SK-N-SH (cell line): ENCODE measurements at regions not wholly inside any gene's neighbourhood (a gene's known extent, or its start where the extent isn't known, plus 50 kb on each side); places are given as distances from the start of the nearest gene placed in this dataset.

Experiments used
- CTCF ChIA-PET: fragments of 300-600, 350-600 bp; formaldehyde crosslinking; extraction: SDS; loops from one replicate; lab custom pipeline; 2021; lab: Yijun Ruan, JAX
- POLR2A ChIA-PET: fragments of 350-600 bp; sonication (Branson Sonifier 250); formaldehyde crosslinking; extraction: SDS; loops from one replicate; lab custom pipeline; 2020; ENCODE audit warnings: antibody characterized with exemption, inconsistent platforms; lab: Yijun Ruan, JAX
- DNase-seq: peaks from one replicate; pipeline ENCODE4 v3.0.0; 2012
- H2AFZ ChIP-seq: fragments of 200-600 bp; sonication (generic); 2 replicates; pipeline ENCODE4 v1.8.1; 2016; ENCODE audit warnings: antibody characterized with exemption, mild to moderate bottlenecking, low read depth
- H3F3A ChIP-seq: fragments of 200-600 bp; sonication (generic); replicated peaks from 2 replicates; pipeline ENCODE3; 2016; ENCODE audit warnings: antibody characterized with exemption, mild to moderate bottlenecking; ENCODE audit not compliant: insufficient read depth
- H3K27ac ChIP-seq, 2 experiments: fragments of 200-500 bp in 1 of 2; fragments of 200-600 bp in 1 of 2; sonication (Bioruptor generic) in 1 of 2; sonication (generic), shearing (Covaris generic) in 1 of 2; 2 replicates each; pipeline versions ENCODE4 v1.5.1 to v1.6.1; 2014 to 2016; ENCODE audit warnings: low read depth in 2 of 2, inconsistent platforms in 1 of 2, low read length in 1 of 2, mild to moderate bottlenecking in 1 of 2, mixed read lengths in 1 of 2
- H3K27me3 ChIP-seq: fragments of 200-600 bp; sonication (generic), shearing (Covaris generic); 2 replicates; pipeline ENCODE4 v1.6.1; 2016; ENCODE audit warnings: mixed run types; ENCODE audit not compliant: insufficient read depth
- H3K36me3 ChIP-seq, 2 experiments: fragments of 200-500 bp in 1 of 2; fragments of 200-600 bp in 1 of 2; sonication (Bioruptor generic) in 1 of 2; sonication (generic) in 1 of 2; replicated peaks in 1 of 2; 2 replicates each; pipeline versions ENCODE3 to v1.5.1; 2014 to 2016; ENCODE audit warnings: low read length in 1 of 2, mild to moderate bottlenecking in 1 of 2; ENCODE audit not compliant: insufficient read depth in 2 of 2, control insufficient read depth in 1 of 2
- H3K4me1 ChIP-seq, 2 experiments: fragments of 200-500 bp in 1 of 2; fragments of 200-600 bp in 1 of 2; sonication (Bioruptor generic) in 1 of 2; sonication (generic), shearing (Covaris generic) in 1 of 2; 2 replicates each; pipeline versions ENCODE4 v1.5.1 to v1.6.1; 2014 to 2016; ENCODE audit warnings: low read depth in 1 of 2, low read length in 1 of 2, mixed run types in 1 of 2; ENCODE audit not compliant: insufficient read depth in 2 of 2, control insufficient read depth in 1 of 2
- H3K4me2 ChIP-seq: fragments of 200-600 bp; sonication (generic), shearing (Covaris generic); 2 replicates; pipeline ENCODE4 v1.6.1; 2017; ENCODE audit warnings: mixed run types
- H3K4me3 ChIP-seq, 2 experiments: fragments of 200-500 bp in 1 of 2; fragments of 200-600 bp in 1 of 2; sonication (Bioruptor generic) in 1 of 2; sonication (generic), shearing (Covaris generic) in 1 of 2; 2 replicates each; pipeline versions ENCODE4 v1.5.1 to v1.8.1; 2014 to 2016; ENCODE audit warnings: low read depth in 2 of 2, inconsistent platforms in 1 of 2, low read length in 1 of 2, mild to moderate bottlenecking in 1 of 2, mixed read lengths in 1 of 2, moderate library complexity in 1 of 2
- H3K79me2 ChIP-seq: fragments of 200-600 bp; sonication (generic); 2 replicates; pipeline ENCODE4 v1.8.1; 2017; ENCODE audit warnings: mild to moderate bottlenecking; ENCODE audit not compliant: insufficient read depth
- H3K9ac ChIP-seq: fragments of 200-600 bp; sonication (generic); 2 replicates; pipeline ENCODE4 v1.6.1; 2017; ENCODE audit warnings: mixed run types
- H3K9me2 ChIP-seq: fragments of 200-600 bp; sonication (generic); 2 replicates; pipeline ENCODE4 v1.6.1; 2017; ENCODE audit warnings: mixed run types
- H3K9me3 ChIP-seq: fragments of 200-600 bp; sonication (generic); 2 replicates; pipeline ENCODE4 v1.6.1; 2017; ENCODE audit warnings: mixed run types, mild to moderate bottlenecking, moderate library complexity
- H4K20me1 ChIP-seq: fragments of 200-600 bp; sonication (generic); 2 replicates; pipeline ENCODE4 v1.6.1; 2017; ENCODE audit warnings: mild to moderate bottlenecking, mixed run types; ENCODE audit not compliant: insufficient read depth
- EZH2phosphoT487 ChIP-seq: fragments of 200-600 bp; sonication (generic); IDR thresholded peaks from 2 replicates; pipeline ENCODE4 v1.6.1; 2017; ENCODE audit warnings: low read depth, mixed run types, mild to moderate bottlenecking, antibody characterized with exemption, moderate library complexity, borderline replicate concordance
- FOXJ3 ChIP-seq: sonication (generic); formaldehyde crosslinking; IDR thresholded peaks from 2 replicates; pipeline ENCODE4 v1.5.1; 2020; ENCODE audit warnings: mild to moderate bottlenecking, missing genetic modification reagents
- FOXM1 ChIP-seq: IDR thresholded peaks from 2 replicates; pipeline ENCODE4 v1.4.0; 2012; ENCODE audit warnings: low read depth, mild to moderate bottlenecking
- GATA2 ChIP-seq: sonication (generic); formaldehyde crosslinking; IDR thresholded peaks from 2 replicates; pipeline ENCODE4 v1.5.0; 2020; ENCODE audit warnings: mild to moderate bottlenecking, missing genetic modification reagents
- MEF2A ChIP-seq: IDR thresholded peaks from 2 replicates; pipeline ENCODE4 v1.4.0; 2012; ENCODE audit warnings: low read depth, borderline replicate concordance
- NRF1 ChIP-seq: IDR thresholded peaks from 2 replicates; pipeline ENCODE4 v1.6.1; 2012; ENCODE audit warnings: low read depth, mild to moderate bottlenecking, low read length
- POLR2AphosphoS5 ChIP-seq: IDR thresholded peaks from 2 replicates; pipeline ENCODE4 v1.6.1; 2012; ENCODE audit warnings: low read depth, low read length
- RAD21 ChIP-seq: IDR thresholded peaks from 2 replicates; pipeline ENCODE4 v1.6.1; 2012; ENCODE audit warnings: mild to moderate bottlenecking, low read length
- RXRA ChIP-seq: IDR thresholded peaks from 2 replicates; pipeline ENCODE4 v1.4.0; 2012; ENCODE audit warnings: low read depth, mild to moderate bottlenecking, borderline replicate concordance
- SIN3A ChIP-seq: IDR thresholded peaks from 2 replicates; pipeline ENCODE4 v1.6.1; 2012; ENCODE audit warnings: low read depth, mild to moderate bottlenecking, low read length, moderate library complexity, borderline replicate concordance
- SMC3 ChIP-seq: IDR thresholded peaks from 2 replicates; pipeline ENCODE4 v1.6.1; 2012; ENCODE audit warnings: low read depth, low read length, improper control_type of control experiment
- TAF1 ChIP-seq: IDR thresholded peaks from 2 replicates; pipeline ENCODE4 v1.6.1; 2012; ENCODE audit warnings: low read depth, mild to moderate bottlenecking, low read length, moderate library complexity, borderline replicate concordance
- TCF12 ChIP-seq: IDR thresholded peaks from 2 replicates; pipeline ENCODE4 v1.4.0; 2012
- TEAD4 ChIP-seq: IDR thresholded peaks from 2 replicates; pipeline ENCODE4 v1.4.0; 2012; ENCODE audit warnings: mild to moderate bottlenecking, borderline replicate concordance; ENCODE audit not compliant: insufficient read depth
- YY1 ChIP-seq: IDR thresholded peaks from 2 replicates; pipeline ENCODE4 v1.4.0; 2012; ENCODE audit warnings: low read depth, mild to moderate bottlenecking
- WGBS: methylation state at CpG from one replicate; pipeline ENCODE4 v1.1.6; 2017; ENCODE audit warnings: low lambda C conversion rate; 5-methylcytosine and 5-hydroxymethylcytosine counted together
- TF ChIP-seq, protein P1 (sequence below): fragments of 150-350 bp; IDR thresholded peaks from 2 replicates; pipeline ENCODE4 v1.6.1; 2017; ENCODE audit warnings: antibody characterized with exemption, low read length, low read depth, borderline replicate concordance
- TF ChIP-seq, protein P2 (sequence below): IDR thresholded peaks from 2 replicates; pipeline ENCODE4 v1.4.0; 2012; ENCODE audit warnings: low read depth, borderline replicate concordance
- TF ChIP-seq, protein P3 (sequence below): IDR thresholded peaks from 2 replicates; pipeline ENCODE4; 2012

DNA sequence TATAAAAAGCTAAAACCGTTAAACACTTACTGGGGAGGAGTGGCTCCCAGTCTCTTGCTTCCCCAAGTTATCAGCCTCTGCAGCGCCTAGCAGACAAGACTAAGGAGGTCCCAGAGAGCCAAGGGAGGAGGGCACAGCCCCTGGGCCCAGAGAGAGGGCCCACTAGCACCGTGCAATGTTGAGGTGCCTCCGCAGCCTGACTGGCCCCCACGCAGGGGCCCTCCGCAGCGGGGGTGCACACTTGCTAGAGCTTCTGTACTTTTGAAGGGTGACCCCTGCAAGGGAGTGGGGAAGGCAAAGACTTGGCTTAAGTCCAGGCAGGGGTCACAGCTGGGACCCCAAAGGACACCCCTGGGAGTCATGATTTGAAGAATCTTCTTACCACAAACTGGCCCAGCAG is 98.0 kb downstream of the ADAMTS15 start:
- H4K20me1 ChIP-seq, result no peaks in the 10 kb centered on the region
- no peak overlapping the region for H2AFZ ChIP-seq
- no peaks in the 10 kb centered on the region for H3K27me3 ChIP-seq
- H3K4me1 ChIP-seq, result no peaks in the 10 kb centered on the region
- H3K9ac ChIP-seq, result no peak overlapping the region
- WGBS, result 66% methylated on average over 2 of the region's 7 CpGs
- H3K9me2 ChIP-seq, result no peaks in the 10 kb centered on the region
- no peak overlapping the region for H3K4me2 ChIP-seq
- H3K4me3 ChIP-seq, result no peak overlapping the region
- no peaks in the 10 kb centered on the region for H3K9me3 ChIP-seq
- no peaks in the 10 kb centered on the region for H3F3A ChIP-seq
- H3K79me2 ChIP-seq, result no peaks in the 10 kb centered on the region
- ChIA-PET CTCF (interaction anchor here (1.1 to 1.8 kb wide), 2 partner anchors 12 to 112 kb away, joined by 4 to 5 read pairs; no protein-coding TSS in a partner anchor), POLR2A (no interaction called here)
- DNase-seq, result no peak
- TF ChIP-seq, protein P1, sequence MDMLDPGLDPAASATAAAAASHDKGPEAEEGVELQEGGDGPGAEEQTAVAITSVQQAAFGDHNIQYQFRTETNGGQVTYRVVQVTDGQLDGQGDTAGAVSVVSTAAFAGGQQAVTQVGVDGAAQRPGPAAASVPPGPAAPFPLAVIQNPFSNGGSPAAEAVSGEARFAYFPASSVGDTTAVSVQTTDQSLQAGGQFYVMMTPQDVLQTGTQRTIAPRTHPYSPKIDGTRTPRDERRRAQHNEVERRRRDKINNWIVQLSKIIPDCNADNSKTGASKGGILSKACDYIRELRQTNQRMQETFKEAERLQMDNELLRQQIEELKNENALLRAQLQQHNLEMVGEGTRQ, result no peak
- TF ChIP-seq MEF2A (no peak), RXRA (no peak), NRF1 (no peak), TCF12 (no peak), SMC3 (no peak), FOXM1 (no peak), POLR2AphosphoS5 (no peak), RAD21 (no peak), TEAD4 (no peak), SIN3A (no peak), FOXJ3 (CRISPR knock-in tag) (no peak), EZH2phosphoT487 (no peak), TAF1 (no peak), YY1 (no peak), GATA2 (CRISPR knock-in tag) (no peak)
- TF ChIP-seq, protein P2, sequence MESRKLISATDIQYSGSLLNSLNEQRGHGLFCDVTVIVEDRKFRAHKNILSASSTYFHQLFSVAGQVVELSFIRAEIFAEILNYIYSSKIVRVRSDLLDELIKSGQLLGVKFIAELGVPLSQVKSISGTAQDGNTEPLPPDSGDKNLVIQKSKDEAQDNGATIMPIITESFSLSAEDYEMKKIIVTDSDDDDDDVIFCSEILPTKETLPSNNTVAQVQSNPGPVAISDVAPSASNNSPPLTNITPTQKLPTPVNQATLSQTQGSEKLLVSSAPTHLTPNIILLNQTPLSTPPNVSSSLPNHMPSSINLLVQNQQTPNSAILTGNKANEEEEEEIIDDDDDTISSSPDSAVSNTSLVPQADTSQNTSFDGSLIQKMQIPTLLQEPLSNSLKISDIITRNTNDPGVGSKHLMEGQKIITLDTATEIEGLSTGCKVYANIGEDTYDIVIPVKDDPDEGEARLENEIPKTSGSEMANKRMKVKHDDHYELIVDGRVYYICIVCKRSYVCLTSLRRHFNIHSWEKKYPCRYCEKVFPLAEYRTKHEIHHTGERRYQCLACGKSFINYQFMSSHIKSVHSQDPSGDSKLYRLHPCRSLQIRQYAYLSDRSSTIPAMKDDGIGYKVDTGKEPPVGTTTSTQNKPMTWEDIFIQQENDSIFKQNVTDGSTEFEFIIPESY, result no peak
- TF ChIP-seq, protein P3, sequence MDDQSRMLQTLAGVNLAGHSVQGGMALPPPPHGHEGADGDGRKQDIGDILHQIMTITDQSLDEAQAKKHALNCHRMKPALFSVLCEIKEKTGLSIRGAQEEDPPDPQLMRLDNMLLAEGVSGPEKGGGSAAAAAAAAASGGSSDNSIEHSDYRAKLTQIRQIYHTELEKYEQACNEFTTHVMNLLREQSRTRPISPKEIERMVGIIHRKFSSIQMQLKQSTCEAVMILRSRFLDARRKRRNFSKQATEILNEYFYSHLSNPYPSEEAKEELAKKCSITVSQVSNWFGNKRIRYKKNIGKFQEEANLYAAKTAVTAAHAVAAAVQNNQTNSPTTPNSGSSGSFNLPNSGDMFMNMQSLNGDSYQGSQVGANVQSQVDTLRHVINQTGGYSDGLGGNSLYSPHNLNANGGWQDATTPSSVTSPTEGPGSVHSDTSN, result no peak
- TF ChIP-seq, all 33 proteins: peak for 0
- Histone ChIP-seq H3K36me3 (no peaks in the 10 kb centered on the region), H3K27ac (no peak overlapping the region)
